ENCODE measurements at regions not wholly inside any gene's neighbourhood (a gene's known extent, or its start where the extent isn't known, plus 50 kb on each side); places are given as distances from the start of the nearest gene placed in this dataset.

- DNase-seq = no peak
These were observed 2272.0 kb downstream of the PCDH9 start for GRCh38 chr13:64958106-64958505.

- DNase-seq = no peak
These were observed 2291.5 kb downstream of the PCDH9 start for GRCh38 chr13:64938660-64939059.

GRCh38 chr13:64937302-64937701, 2292.8 kb downstream of the PCDH9 start:
- no peak for DNase-seq

- DNase-seq = no peak
These were observed 2293.3 kb downstream of the PCDH9 start for GRCh38 chr13:64936879-64937278.

GRCh38 chr13:64935441-64935840, 2294.7 kb downstream of the PCDH9 start:
- DNase-seq = no peak

- no peak for DNase-seq
These were observed 2295.4 kb downstream of the PCDH9 start for GRCh38 chr13:64934569-64935362.

- DNase-seq = no peak
These were observed 2299.5 kb downstream of the PCDH9 start for GRCh38 chr13:64930636-64931035.

- DNase-seq = no peak
These were observed 2301.2 kb downstream of the PCDH9 start for GRCh38 chr13:64928696-64929499.

GRCh38 chr13:64925727-64926126, 2304.4 kb downstream of the PCDH9 start:
- no peak for DNase-seq

GRCh38 chr13:64925284-64925683, 2304.9 kb downstream of the PCDH9 start:
- DNase-seq = no peak

GRCh38 chr13:64924401-64924800, 2305.7 kb downstream of the PCDH9 start:
- no peak for DNase-seq

GRCh38 chr13:64917566-64917965, 2312.6 kb downstream of the PCDH9 start:
- DNase-seq = no peak

GRCh38 chr13:64912141-64912540, 2318.0 kb downstream of the PCDH9 start:
- no peak for DNase-seq

GRCh38 chr13:64910096-64910495, 2320.0 kb downstream of the PCDH9 start:
- no peak for DNase-seq

- DNase-seq = no peak
These were observed 2321.0 kb downstream of the PCDH9 start for GRCh38 chr13:64909184-64909583.

- no peak for DNase-seq
These were observed 2330.1 kb downstream of the PCDH9 start for GRCh38 chr13:64900039-64900438.

GRCh38 chr13:64884976-64885375, 2345.2 kb downstream of the PCDH9 start:
- DNase-seq = no peak

GRCh38 chr13:64877176-64877575, 2353.0 kb downstream of the PCDH9 start:
- DNase-seq = no peak

GRCh38 chr13:64871742-64872141, 2358.4 kb downstream of the PCDH9 start:
- no peak for DNase-seq

GRCh38 chr13:64869539-64869938, 2360.6 kb downstream of the PCDH9 start:
- no peak for DNase-seq

GRCh38 chr13:64867856-64868255, 2362.3 kb downstream of the PCDH9 start:
- DNase-seq = no peak

- no peak for DNase-seq
These were observed 2363.8 kb downstream of the PCDH9 start for GRCh38 chr13:64866331-64866730.

- DNase-seq = no peak
These were observed 2374.6 kb downstream of the PCDH9 start for GRCh38 chr13:64855506-64855905.

GRCh38 chr13:64850017-64850416, 2380.1 kb downstream of the PCDH9 start:
- no peak for DNase-seq
